ENCODE measurements at regions not wholly inside any gene's neighbourhood (a gene's known extent, or its start where the extent isn't known, plus 50 kb on each side); places are given as distances from the start of the nearest gene placed in this dataset.

GRCh38 chr12:77521508-77522115 lies 309.1 kb upstream of the NAV3 start:
- H3K36me3 Mint-ChIP-seq (ENCODE audit: insufficient read depth): no peaks in the 10 kb centered on the region
- H3K27ac Mint-ChIP-seq: no peak overlapping the region
- DNase-seq (no peak), ATAC-seq (replicated peaks) (no peak)
- H3K27me3 Mint-ChIP-seq: no peaks in the 10 kb centered on the region
- H3K4me1 Mint-ChIP-seq (ENCODE audit: low read depth in 2 of 2): no peaks in the 10 kb centered on the region
- H3K9me3 Mint-ChIP-seq: peaks cover 10 to 25% of the 10 kb centered on the region in 2 donors
- no peak overlapping the region for H3K4me3 Mint-ChIP-seq

DNA sequence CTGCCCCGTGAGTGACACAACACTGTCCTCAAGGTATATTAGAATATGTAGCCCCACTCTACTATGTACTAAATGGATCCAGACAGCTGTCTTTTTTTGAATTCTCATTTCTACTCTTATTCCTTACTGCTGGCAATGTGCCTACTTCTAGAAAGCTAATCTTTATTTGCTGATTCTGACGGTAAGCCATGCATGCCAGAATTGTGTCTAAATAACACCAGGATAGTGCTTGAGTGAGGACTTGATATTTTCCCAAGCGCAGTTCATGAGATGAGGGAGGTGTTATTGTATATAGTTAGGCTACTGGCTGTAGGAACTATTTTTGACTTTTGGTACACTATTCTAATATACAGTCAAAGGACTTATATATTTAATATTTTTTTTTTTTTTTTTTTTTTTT lies 316.2 kb upstream of the NAV3 start:
- Mint-ChIP-seq H3K4me3 (no peak overlapping the region), H3K27ac (no peak overlapping the region), H3K36me3 (ENCODE audit: insufficient read depth) (no peaks in the 10 kb centered on the region), H3K9me3 (peaks cover 4 to 6% of the 10 kb centered on the region in 2 donors), H3K27me3 (no peaks in the 10 kb centered on the region), H3K4me1 (ENCODE audit: low read depth in 2 of 2) (no peaks in the 10 kb centered on the region)
- DNase-seq: no peak
- no peak for ATAC-seq (replicated peaks)

DNA sequence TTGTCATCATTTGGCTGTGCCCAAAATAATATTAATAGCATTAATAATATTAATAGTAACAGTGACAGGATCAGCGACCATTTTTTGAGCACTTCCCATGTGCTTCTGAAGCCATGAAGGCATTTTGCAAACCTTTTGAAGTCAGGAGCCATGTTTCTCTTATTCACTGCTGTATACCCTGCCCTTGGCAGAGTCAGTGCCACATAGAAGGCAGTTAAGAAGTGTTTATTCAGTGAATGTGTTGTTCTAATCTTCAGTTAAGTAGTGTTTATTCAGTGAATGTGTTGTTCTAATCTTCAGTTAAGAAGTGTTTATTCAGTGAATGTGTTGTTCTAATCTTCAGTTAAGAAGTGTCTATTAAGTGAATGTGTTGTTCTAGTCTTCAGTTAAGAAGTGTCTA lies 319.7 kb upstream of the NAV3 start:
- DNase-seq (no peak), ATAC-seq (replicated peaks) (no peak)
- Mint-ChIP-seq H3K4me3 (no peak overlapping the region), H3K9me3 (peaks cover 3 to 11% of the 10 kb centered on the region in 2 donors), H3K36me3 (ENCODE audit: insufficient read depth) (no peaks in the 10 kb centered on the region), H3K27me3 (no peaks in the 10 kb centered on the region), H3K27ac (no peak overlapping the region), H3K4me1 (ENCODE audit: low read depth in 2 of 2) (no peaks in the 10 kb centered on the region)

DNA sequence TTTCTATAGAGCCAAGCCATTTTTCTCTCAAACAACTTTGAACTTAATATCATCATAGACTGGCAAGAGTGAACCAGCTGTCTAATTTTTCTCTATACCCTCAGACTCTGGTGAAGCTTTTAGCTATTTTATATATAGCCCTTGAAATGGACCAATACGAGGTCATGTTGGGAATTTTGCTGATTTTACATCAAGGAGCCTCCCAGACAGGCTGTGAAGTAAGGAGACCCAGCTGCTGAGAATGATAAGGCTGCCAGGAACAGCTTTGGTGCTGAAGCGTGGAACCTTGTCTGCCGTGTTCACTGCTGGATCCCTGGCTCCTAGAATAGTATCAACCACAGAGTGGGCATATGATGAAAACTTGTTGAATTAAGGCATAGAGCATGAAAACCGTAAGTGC lies 326.2 kb upstream of the NAV3 start:
- no peak for DNase-seq
- Mint-ChIP-seq H3K27ac (no peak overlapping the region), H3K36me3 (ENCODE audit: insufficient read depth) (no peaks in the 10 kb centered on the region), H3K4me3 (no peak overlapping the region), H3K27me3 (no peaks in the 10 kb centered on the region), H3K9me3 (peaks cover 5 to 19% of the 10 kb centered on the region in 2 donors), H3K4me1 (ENCODE audit: low read depth in 2 of 2) (no peaks in the 10 kb centered on the region)
- no peak for ATAC-seq (replicated peaks)

GRCh38 chr12:77500089-77500488 lies 330.6 kb upstream of the NAV3 start:
- Mint-ChIP-seq H3K9me3 (peaks cover 4 to 9% of the 10 kb centered on the region in 2 donors), H3K27ac (no peak overlapping the region), H3K4me3 (no peak overlapping the region), H3K36me3 (ENCODE audit: insufficient read depth) (no peaks in the 10 kb centered on the region), H3K27me3 (no peaks in the 10 kb centered on the region), H3K4me1 (ENCODE audit: low read depth in 2 of 2) (no peaks in the 10 kb centered on the region)
- DNase-seq: no peak
- ATAC-seq (replicated peaks): no peak

GRCh38 chr12:77497647-77498046 lies 333.0 kb upstream of the NAV3 start:
- no peak overlapping the region for H3K27ac Mint-ChIP-seq

GRCh38 chr12:77496714-77497113 lies 334.0 kb upstream of the NAV3 start:
- H3K27ac Mint-ChIP-seq: no peak overlapping the region
- ATAC-seq (replicated peaks): no peak

More at GRCh38 chr12:77497647-77498046, 333.0 kb upstream of the NAV3 start:
- H3K4me1 Mint-ChIP-seq (ENCODE audit: low read depth in 2 of 2): no peaks in the 10 kb centered on the region
- H3K27me3 Mint-ChIP-seq: no peaks in the 10 kb centered on the region
- no peaks in the 10 kb centered on the region for H3K36me3 Mint-ChIP-seq (ENCODE audit: insufficient read depth)
- no peak overlapping the region for H3K4me3 Mint-ChIP-seq
- peaks cover 2 to 9% of the 10 kb centered on the region in 2 donors for H3K9me3 Mint-ChIP-seq
- DNase-seq (no peak), ATAC-seq (replicated peaks) (no peak)

DNA sequence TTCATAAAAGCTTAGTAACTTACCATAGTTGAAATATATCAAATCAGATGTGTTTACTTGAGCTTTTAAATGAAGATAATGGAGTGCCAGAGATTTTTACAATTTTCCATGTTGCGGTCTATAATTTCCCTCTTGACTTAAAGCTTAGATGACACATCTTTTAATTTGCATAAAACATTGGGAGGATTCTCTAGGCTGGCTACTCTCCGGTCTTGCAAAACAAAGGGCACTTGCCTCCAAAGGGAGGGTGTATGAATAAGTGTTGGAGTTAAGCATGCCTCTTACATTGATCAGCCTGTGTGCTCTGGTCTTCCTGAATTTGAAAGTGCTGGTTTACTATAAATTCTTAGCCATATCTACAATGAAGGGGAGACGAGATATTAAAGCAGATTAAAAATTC lies 336.4 kb upstream of the NAV3 start:
- H3K4me3 Mint-ChIP-seq: no peak overlapping the region
- no peak overlapping the region for H3K27ac Mint-ChIP-seq
- H3K4me1 Mint-ChIP-seq (ENCODE audit: low read depth in 2 of 2): no peaks in the 10 kb centered on the region
- H3K36me3 Mint-ChIP-seq (ENCODE audit: insufficient read depth): no peaks in the 10 kb centered on the region
- DNase-seq (no peak), ATAC-seq (replicated peaks) (no peak)
- H3K27me3 Mint-ChIP-seq: no peaks in the 10 kb centered on the region
- H3K9me3 Mint-ChIP-seq: peaks cover 2 to 9% of the 10 kb centered on the region in 2 donors

More at GRCh38 chr12:77496714-77497113, 334.0 kb upstream of the NAV3 start:
- no peaks in the 10 kb centered on the region for H3K27me3 Mint-ChIP-seq
- peaks cover 2 to 9% of the 10 kb centered on the region in 2 donors for H3K9me3 Mint-ChIP-seq
- no peaks in the 10 kb centered on the region for H3K4me1 Mint-ChIP-seq (ENCODE audit: low read depth in 2 of 2)
- DNase-seq: no peak
- no peak overlapping the region for H3K4me3 Mint-ChIP-seq
- H3K36me3 Mint-ChIP-seq (ENCODE audit: insufficient read depth): no peaks in the 10 kb centered on the region

- H3K36me3 Mint-ChIP-seq (ENCODE audit: insufficient read depth): no peaks in the 10 kb centered on the region
- no peak for ATAC-seq (replicated peaks)
- DNase-seq: no peak
- no peak overlapping the region for H3K27ac Mint-ChIP-seq
- H3K4me3 Mint-ChIP-seq: no peak overlapping the region
- H3K9me3 Mint-ChIP-seq: peaks cover 2 to 9% of the 10 kb centered on the region in 2 donors
- no peaks in the 10 kb centered on the region for H3K27me3 Mint-ChIP-seq
- H3K4me1 Mint-ChIP-seq (ENCODE audit: low read depth in 2 of 2): no peaks in the 10 kb centered on the region
These were observed 337.2 kb upstream of the NAV3 start for GRCh38 chr12:77493302-77494168.

GRCh38 chr12:77492536-77492935 lies 338.2 kb upstream of the NAV3 start:
- Mint-ChIP-seq H3K4me3 (no peak overlapping the region), H3K9me3 (peaks cover 2% of the 10 kb centered on the region in 2 donors), H3K36me3 (ENCODE audit: insufficient read depth) (no peaks in the 10 kb centered on the region), H3K27me3 (no peaks in the 10 kb centered on the region), H3K4me1 (ENCODE audit: low read depth in 2 of 2) (no peaks in the 10 kb centered on the region), H3K27ac (no peak overlapping the region)
- no peak for DNase-seq
- ATAC-seq (replicated peaks): no peak

GRCh38 chr12:77489331-77489970 lies 341.2 kb upstream of the NAV3 start:
- Mint-ChIP-seq H3K36me3 (ENCODE audit: insufficient read depth) (no peaks in the 10 kb centered on the region), H3K9me3 (peaks cover 0 to 3% of the 10 kb centered on the region in 2 donors), H3K27ac (no peak overlapping the region), H3K27me3 (no peaks in the 10 kb centered on the region), H3K4me3 (no peak overlapping the region), H3K4me1 (ENCODE audit: low read depth in 2 of 2) (no peaks in the 10 kb centered on the region)
- ATAC-seq (replicated peaks) (no peak), DNase-seq (no peak)

DNA sequence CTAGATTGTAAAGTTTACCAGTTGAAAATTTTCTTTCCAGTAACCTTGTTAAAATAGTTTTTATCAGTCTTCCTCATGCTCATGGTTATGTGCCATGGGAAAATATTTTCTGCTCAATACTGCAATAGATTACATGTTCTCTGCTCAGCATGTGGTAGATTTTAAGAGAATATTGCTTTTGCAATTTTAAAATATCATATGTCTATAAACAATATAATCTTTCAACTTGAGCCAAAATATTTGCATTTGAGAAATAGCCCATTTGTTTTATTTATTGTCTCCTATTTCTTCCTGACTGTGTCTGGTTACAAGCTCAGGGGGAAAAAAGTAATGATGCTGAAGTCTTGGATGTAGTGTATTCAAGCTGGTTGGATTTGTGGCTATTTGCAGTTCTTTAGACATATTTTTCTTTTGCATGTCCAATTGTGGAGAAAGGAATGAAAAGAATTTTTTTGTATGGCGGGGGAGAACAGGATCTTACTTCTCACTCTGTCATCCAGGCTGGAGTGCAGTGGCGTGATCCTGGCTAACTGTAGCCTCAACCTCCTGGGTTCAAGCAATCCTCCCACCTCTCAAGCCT lies 342.6 kb upstream of the NAV3 start:
- no peak for ATAC-seq (replicated peaks)
- Mint-ChIP-seq H3K27me3 (no peaks in the 10 kb centered on the region), H3K36me3 (ENCODE audit: insufficient read depth) (no peaks in the 10 kb centered on the region), H3K9me3 (peaks cover 0 to 6% of the 10 kb centered on the region in 2 donors), H3K27ac (no peak overlapping the region), H3K4me3 (no peak overlapping the region), H3K4me1 (ENCODE audit: low read depth in 2 of 2) (no peaks in the 10 kb centered on the region)
- DNase-seq: no peak

- no peak for DNase-seq
- Mint-ChIP-seq H3K9me3 (peaks cover 0 to 6% of the 10 kb centered on the region in 2 donors), H3K36me3 (ENCODE audit: insufficient read depth) (no peaks in the 10 kb centered on the region), H3K4me1 (ENCODE audit: low read depth in 2 of 2) (no peaks in the 10 kb centered on the region), H3K4me3 (no peak overlapping the region), H3K27ac (no peak overlapping the region), H3K27me3 (no peaks in the 10 kb centered on the region)
- ATAC-seq (replicated peaks): no peak
These were observed 343.8 kb upstream of the NAV3 start for GRCh38 chr12:77486872-77487271.
